Endothelial cell of umbilical vein (primary cell): ENCODE measurements at regions not wholly inside any gene's neighbourhood (a gene's known extent, or its start where the extent isn't known, plus 50 kb on each side); places are given as distances from the start of the nearest gene placed in this dataset.

Experiments used
- BruUV-seq: library from RNA; stranded (reverse); fragments of 400-500 nt; replicated peaks from 2 replicates; lab custom pipeline; 2021; lab: Mats Ljungman, UMichigan
- CTCF ChIA-PET: fragments of 300-600, 350-600 bp; sonication (Branson Sonifier 250); formaldehyde crosslinking; loops from one replicate; lab custom pipeline; 2021; ENCODE audit warnings: antibody characterized with exemption, inconsistent platforms; lab: Charles Lee
- POLR2A ChIA-PET: fragments of 300-600, 350-600 bp; sonication (Branson Sonifier 250); formaldehyde crosslinking; loops from one replicate; lab custom pipeline; 2021; ENCODE audit warnings: antibody characterized with exemption, inconsistent platforms; lab: Charles Lee
- DNase-seq: peaks from one replicate; pipeline ENCODE4 v3.0.0-alpha.2; 2011; ENCODE audit warnings: low read depth, low spot score
- FAIRE-seq: peaks from 2 replicates; lab custom pipeline; 2011; peaks lifted over from hg19 to GRCh38; lab: Jason Lieb, UNC
- H2AFZ ChIP-seq: 2 replicates; pipeline ENCODE4 v1.6.0; 2012; ENCODE audit warnings: low read depth, low read length, control low read depth, inconsistent platforms
- H3K27ac ChIP-seq: 2 replicates; pipeline ENCODE4 v1.5.1; 2011; ENCODE audit warnings: low read depth, mild to moderate bottlenecking, control low read depth, low read length, moderate library complexity; ENCODE audit not compliant: insufficient read depth
- H3K27me3 ChIP-seq, 2 experiments: 2 replicates each; pipeline versions ENCODE4 v1.6.0 to v1.6.1; 2011; ENCODE audit warnings: low read length in 2 of 2, mixed read lengths in 1 of 2; ENCODE audit not compliant: control insufficient read depth in 2 of 2, insufficient read depth in 2 of 2
- H3K36me3 ChIP-seq, 2 experiments: 2 replicates in 1 of 2; 3 replicates in 1 of 2; pipeline ENCODE4 v1.5.1; 2011; ENCODE audit warnings: low read length in 2 of 2, mild to moderate bottlenecking in 1 of 2, moderate library complexity in 1 of 2; ENCODE audit not compliant: control insufficient read depth in 2 of 2, insufficient read depth in 2 of 2; ENCODE audit errors: extremely low read depth in 1 of 2
- H3K4me1 ChIP-seq: 3 replicates; pipeline ENCODE4 v1.5.1; 2011; ENCODE audit warnings: mild to moderate bottlenecking, low read length; ENCODE audit not compliant: control insufficient read depth, insufficient read depth; ENCODE audit errors: extremely low read depth
- H3K4me2 ChIP-seq: 2 replicates; pipeline ENCODE4 v1.6.1; 2011; ENCODE audit warnings: low read length, control low read depth, mixed read lengths; ENCODE audit not compliant: insufficient read depth
- H3K4me3 ChIP-seq, 3 experiments: fragments of 200-600 bp in 1 of 3; sonication (generic), shearing (Covaris generic) in 1 of 3; replicated peaks in 1 of 3; 2 replicates each; pipeline ENCODE4 v1.5.1; 2011 to 2016; ENCODE audit warnings: control low read depth in 3 of 3, low read length in 3 of 3, mild to moderate bottlenecking in 2 of 3, inconsistent platforms in 1 of 3, low read depth in 1 of 3, moderate library complexity in 1 of 3; ENCODE audit not compliant: insufficient read depth in 1 of 3
- H3K79me2 ChIP-seq: 2 replicates; pipeline ENCODE4 v1.6.0; 2012; ENCODE audit warnings: low read length, inconsistent platforms; ENCODE audit not compliant: control insufficient read depth, insufficient read depth
- H3K9ac ChIP-seq: replicated peaks from 2 replicates; pipeline ENCODE3; 2011; ENCODE audit warnings: low read length, control low read depth; ENCODE audit not compliant: insufficient read depth; ENCODE audit errors: extremely low read depth
- H3K9me1 ChIP-seq: replicated peaks from 3 replicates; pipeline ENCODE4 v1.6.0; 2011; ENCODE audit warnings: mild to moderate bottlenecking, low read length; ENCODE audit not compliant: control insufficient read depth, insufficient read depth; ENCODE audit errors: extremely low read depth
- H3K9me3 ChIP-seq: replicated peaks from 2 replicates; pipeline ENCODE4 v1.5.1; 2012; ENCODE audit warnings: low read length, inconsistent platforms; ENCODE audit not compliant: control insufficient read depth, insufficient read depth
- H4K20me1 ChIP-seq: replicated peaks from 2 replicates; pipeline ENCODE3; 2011; ENCODE audit warnings: mild to moderate bottlenecking, low read length; ENCODE audit not compliant: control insufficient read depth, insufficient read depth; ENCODE audit errors: extremely low read depth
- CTCF ChIP-seq, 2 donors: IDR thresholded peaks; 1 replicate in 1 of 2; 2 replicates in 1 of 2; pipeline ENCODE4 v1.5.1; 2011; ENCODE audit warnings: low read length in 2 of 2, mild to moderate bottlenecking in 2 of 2, moderate library complexity in 2 of 2, control low read depth in 1 of 2, inconsistent platforms in 1 of 2, low read depth in 1 of 2; ENCODE audit not compliant: insufficient read depth in 1 of 2; ENCODE audit errors: extremely low read depth in 1 of 2
- EZH2 ChIP-seq: IDR thresholded peaks from 2 replicates; pipeline ENCODE4 v1.6.1; 2012; ENCODE audit warnings: borderline replicate concordance, low read depth, mild to moderate bottlenecking, moderate library complexity, low read length, inconsistent platforms; ENCODE audit not compliant: severe bottlenecking
- FOS ChIP-seq: IDR thresholded peaks from 2 replicates; pipeline ENCODE4 v1.6.1; 2011; ENCODE audit warnings: mild to moderate bottlenecking, low read length, moderate library complexity, borderline replicate concordance; ENCODE audit not compliant: insufficient read depth
- GATA2 ChIP-seq: IDR thresholded peaks from 2 replicates; pipeline ENCODE4 v1.7.0; 2011; ENCODE audit warnings: low read depth, mild to moderate bottlenecking, moderate library complexity, mixed read lengths, low read length; ENCODE audit not compliant: insufficient read length, insufficient read depth
- JUN ChIP-seq: IDR thresholded peaks from 2 replicates; pipeline ENCODE4 v1.6.1; 2011; ENCODE audit warnings: borderline replicate concordance, low read depth; ENCODE audit not compliant: insufficient read length, insufficient read depth
- MYC ChIP-seq: IDR thresholded peaks from one replicate; pipeline ENCODE4 v1.6.1; 2011; ENCODE audit warnings: mild to moderate bottlenecking, low read depth, low read length
- POLR2A ChIP-seq: IDR thresholded peaks from 2 replicates; pipeline ENCODE4 v1.6.1; 2012; ENCODE audit warnings: low read depth, mild to moderate bottlenecking, control low read depth, low read length
- POLR2AphosphoS5 ChIP-seq: IDR thresholded peaks from 2 replicates; pipeline ENCODE4 v1.6.1; 2012; ENCODE audit warnings: low read depth, mild to moderate bottlenecking, control low read depth, low read length, moderate library complexity; ENCODE audit not compliant: insufficient read depth
- dilution Hi-C: fragments of 300-500 bp; cut with MboI; formaldehyde crosslinking; loops from one replicate; pipeline ENCODE4 v1.15.0; 2019; ENCODE audit warnings: low sequenced_read_pairs; ENCODE audit not compliant: extremely low pct_ligation_motif_present
- intact Hi-C: fragments of 100-400 bp; cut with micrococcal nuclease; formaldehyde crosslinking; loops from one replicate; pipeline ENCODE4 v1.10.0; 2022
- TF ChIP-seq, protein P1 (sequence below): IDR thresholded peaks from 2 replicates; pipeline ENCODE4 v1.6.1; 2011; ENCODE audit not compliant: insufficient read depth, insufficient read length

GRCh38 chr20:43799741-43800140, 72.9 kb upstream of the GTSF1L start:
- H3K9me3 ChIP-seq, result no peaks in the 10 kb centered on the region
- DNase-seq (no peak), FAIRE-seq (no peak)
- CTCF ChIA-PET, result no interaction called here
- H2AFZ ChIP-seq, result no peak overlapping the region
- peaks cover 0 to 2% of the 10 kb centered on the region in 2 experiments for H3K27me3 ChIP-seq
- no peak overlapping the region for H3K4me3 ChIP-seq
- no peak overlapping the region for H3K27ac ChIP-seq
- H3K4me1 ChIP-seq, result no peaks in the 10 kb centered on the region
- H4K20me1 ChIP-seq, result no peaks in the 10 kb centered on the region
- H3K9me1 ChIP-seq, result no peaks in the 10 kb centered on the region
- dilution Hi-C loops (no loop called here), intact Hi-C loops (no loop called here)
- TF ChIP-seq, protein P1, sequence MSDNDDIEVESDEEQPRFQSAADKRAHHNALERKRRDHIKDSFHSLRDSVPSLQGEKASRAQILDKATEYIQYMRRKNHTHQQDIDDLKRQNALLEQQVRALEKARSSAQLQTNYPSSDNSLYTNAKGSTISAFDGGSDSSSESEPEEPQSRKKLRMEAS, result no peak
- no peak for TF ChIP-seq FOS
- TF ChIP-seq GATA2, result no peak
- no peak for TF ChIP-seq POLR2A
- no peak for TF ChIP-seq MYC
- no peak for TF ChIP-seq CTCF (IDR thresholded peaks at IDR 0.05; ENCODE audit: extremely low read depth in 1 of 2, insufficient read depth in 1 of 2, low read depth in 1 of 2, low read length in 2 of 2)
- no peak for TF ChIP-seq EZH2
- no peak for TF ChIP-seq POLR2AphosphoS5
- TF ChIP-seq JUN, result no peak
- no peaks in the 10 kb centered on the region for H3K79me2 ChIP-seq
- no TSS peak for BruUV-seq
- H3K9ac ChIP-seq, result no peak overlapping the region
- POLR2A ChIA-PET, result no interaction called here
- no peaks in the 10 kb centered on the region for H3K36me3 ChIP-seq
- H3K4me2 ChIP-seq, result no peak overlapping the region
